ENCODE measurements at regions not wholly inside any gene's neighbourhood (a gene's known extent, or its start where the extent isn't known, plus 50 kb on each side); places are given as distances from the start of the nearest gene placed in this dataset.

- no peak for TF ChIP-seq CTCF (IDR thresholded peaks at IDR 0.05)
- no peak for TF ChIP-seq POLR2A (IDR thresholded peaks at IDR 0.05)
Measured at GRCh38 chr6:22236626-22237414, 60.0 kb downstream of the PRL start.
